CD14-positive monocyte (primary cell): ENCODE measurements at regions not wholly inside any gene's neighbourhood (a gene's known extent, or its start where the extent isn't known, plus 50 kb on each side); places are given as distances from the start of the nearest gene placed in this dataset.

Experiments used
- DNase-seq, 3 donors: peaks; one replicate each; pipeline ENCODE4 v3.0.0-alpha.2; 2011 to 2022
- H2AFZ ChIP-seq: 2 replicates; pipeline ENCODE4 v1.6.0; 2012; ENCODE audit warnings: mild to moderate bottlenecking, low read depth, low read length, inconsistent platforms; ENCODE audit not compliant: insufficient read depth, poor library complexity, severe bottlenecking
- H3K27ac ChIP-seq, 2 donors: 1 replicate in 1 of 2; 2 replicates in 1 of 2; pipeline ENCODE4 v1.5.1; 2012 to 2013; ENCODE audit warnings: low read length in 2 of 2, control low read depth in 1 of 2, inconsistent platforms in 1 of 2, low read depth in 1 of 2, mild to moderate bottlenecking in 1 of 2
- H3K27me3 ChIP-seq, 2 donors: one replicate each; pipeline versions ENCODE4 v1.6.0 to v1.6.1; 2011 to 2013; ENCODE audit warnings: low read length in 2 of 2; ENCODE audit not compliant: control insufficient read depth in 2 of 2, insufficient read depth in 2 of 2
- H3K36me3 ChIP-seq, 2 donors: replicated peaks in 1 of 2; 1 replicate in 1 of 2; 2 replicates in 1 of 2; pipeline versions ENCODE4 v1.5.1 to v1.6.1; 2012 to 2013; ENCODE audit warnings: low read length in 2 of 2, control low read depth in 1 of 2, inconsistent platforms in 1 of 2, mild to moderate bottlenecking in 1 of 2; ENCODE audit not compliant: insufficient read depth in 2 of 2, control insufficient read depth in 1 of 2
- H3K4me1 ChIP-seq, 2 donors: 1 replicate in 1 of 2; 2 replicates in 1 of 2; pipeline versions ENCODE4 v1.5.1 to v1.6.1; 2012 to 2013; ENCODE audit warnings: low read length in 2 of 2, control low read depth in 1 of 2, inconsistent platforms in 1 of 2, mild to moderate bottlenecking in 1 of 2, moderate library complexity in 1 of 2; ENCODE audit not compliant: insufficient read depth in 2 of 2, control insufficient read depth in 1 of 2
- H3K4me2 ChIP-seq: replicated peaks from 2 replicates; pipeline ENCODE3; 2012; ENCODE audit warnings: low read length, moderate library complexity, mild to moderate bottlenecking; ENCODE audit not compliant: poor library complexity, severe bottlenecking; ENCODE audit errors: extremely low read depth
- H3K4me3 ChIP-seq, 3 experiments: fragments of 200-600 bp in 1 of 3; sonication (generic) in 1 of 3; replicated peaks in 1 of 3; 1 replicate in 2 of 3; 2 replicates in 1 of 3; pipeline ENCODE4 v1.5.1; 2011 to 2013; ENCODE audit warnings: low read length in 3 of 3, mild to moderate bottlenecking in 3 of 3, control low read depth in 2 of 3, low read depth in 2 of 3, inconsistent platforms in 1 of 3, moderate library complexity in 1 of 3
- H3K79me2 ChIP-seq: 2 replicates; pipeline ENCODE4 v1.6.0; 2012; ENCODE audit warnings: mild to moderate bottlenecking, control low read depth, inconsistent platforms, low read length, moderate library complexity; ENCODE audit not compliant: insufficient read depth
- H3K9ac ChIP-seq: 2 replicates; pipeline ENCODE4 v1.6.0; 2017; ENCODE audit warnings: low read length, mild to moderate bottlenecking; ENCODE audit not compliant: insufficient read depth, poor library complexity, severe bottlenecking
- H3K9me3 ChIP-seq, 2 donors: replicated peaks in 1 of 2; 1 replicate in 1 of 2; 2 replicates in 1 of 2; pipeline versions ENCODE4 v1.5.1 to v1.6.1; 2012 to 2013; ENCODE audit warnings: low read length in 2 of 2, control low read depth in 1 of 2; ENCODE audit not compliant: control insufficient read depth in 1 of 2, insufficient read depth in 1 of 2
- H4K20me1 ChIP-seq: 2 replicates; pipeline ENCODE4 v1.6.0; 2012; ENCODE audit warnings: mild to moderate bottlenecking, low read length, control low read depth, moderate library complexity; ENCODE audit not compliant: insufficient read depth
- H3K27ac Mint-ChIP-seq, 7 donors: one replicate each; pipeline ENCODE4 v1.8.0; 2020; ENCODE audit warnings: mild to moderate bottlenecking in 7 of 7, mixed read lengths in 7 of 7, moderate library complexity in 6 of 7, inconsistent platforms in 2 of 7
- H3K27me3 Mint-ChIP-seq, 3 donors: one replicate each; pipeline ENCODE4 v1.8.0; 2021 to 2022; ENCODE audit warnings: low read depth in 3 of 3, mild to moderate bottlenecking in 3 of 3, mixed read lengths in 3 of 3, moderate library complexity in 3 of 3, inconsistent platforms in 1 of 3
- H3K36me3 Mint-ChIP-seq, 2 donors: one replicate each; pipeline ENCODE4 v1.8.0; 2020; ENCODE audit warnings: mixed read lengths in 2 of 2, inconsistent platforms in 1 of 2, mild to moderate bottlenecking in 1 of 2
- H3K4me1 Mint-ChIP-seq: one replicate; pipeline ENCODE4 v1.8.0; 2020; ENCODE audit warnings: mild to moderate bottlenecking, mixed read lengths
- H3K4me3 Mint-ChIP-seq, 2 donors: one replicate each; pipeline ENCODE4 v1.8.0; 2020; ENCODE audit warnings: mild to moderate bottlenecking in 2 of 2, mixed read lengths in 2 of 2, moderate library complexity in 1 of 2
- H3K9me3 Mint-ChIP-seq, 7 donors: one replicate each; pipeline ENCODE4 v1.8.0; 2020 to 2022; ENCODE audit warnings: mixed read lengths in 7 of 7, mild to moderate bottlenecking in 6 of 7, moderate library complexity in 6 of 7, inconsistent platforms in 2 of 7
- CTCF ChIP-seq: fragments of 200-600 bp; IDR thresholded peaks from one replicate; pipeline ENCODE4 v1.8.0; 2022; ENCODE audit warnings: antibody characterized with exemption, mild to moderate bottlenecking
- WGBS: methylation state at CpG from one replicate; pipeline ENCODE4 v1.1.5; 2013; ENCODE audit warnings: missing lambda C conversion rate; ENCODE audit not compliant: insufficient coverage; 5-methylcytosine and 5-hydroxymethylcytosine counted together
- intact Hi-C, 2 donors: fragments of 100-400 bp; cut with micrococcal nuclease; formaldehyde crosslinking; loops; one replicate each; pipeline versions ENCODE4 v1.15.0 to v1.15.1; 2023

GRCh38 chr13:44833626-44834025 is 155.6 kb downstream of the NUFIP1 start:
- no peaks in the 10 kb centered on the region for H3K79me2 ChIP-seq
- no peak overlapping the region for H3K4me3 ChIP-seq
- no peak for DNase-seq
- no peak overlapping the region for H2AFZ ChIP-seq
- H3K4me1 ChIP-seq: no peaks in the 10 kb centered on the region
- H3K27ac ChIP-seq: no peak overlapping the region
- intact Hi-C loops: no loop called here
- no peak overlapping the region for H3K4me2 ChIP-seq
- no peaks in the 10 kb centered on the region for H3K36me3 ChIP-seq
- H4K20me1 ChIP-seq: no peaks in the 10 kb centered on the region
- no peak overlapping the region for H3K9ac ChIP-seq
- no peaks in the 10 kb centered on the region for H3K36me3 Mint-ChIP-seq
- no peaks in the 10 kb centered on the region for H3K27me3 ChIP-seq
- no peaks in the 10 kb centered on the region for H3K4me1 Mint-ChIP-seq
- WGBS: 100% methylated on average over 2 of the region's 7 CpGs
- H3K9me3 Mint-ChIP-seq: peaks cover 0 to 3% (median 0%) of the 10 kb centered on the region in 7 donors
- no peak overlapping the region for H3K27ac Mint-ChIP-seq
- H3K9me3 ChIP-seq: no peaks in the 10 kb centered on the region
- H3K27me3 Mint-ChIP-seq: peaks cover 0 to 3% (median 0%) of the 10 kb centered on the region in 3 donors
- no peak overlapping the region for H3K4me3 Mint-ChIP-seq
- no peak for TF ChIP-seq CTCF

- H3K27me3 Mint-ChIP-seq: peaks cover 0 to 3% (median 0%) of the 10 kb centered on the region in 3 donors
- Histone ChIP-seq H3K79me2 (no peaks in the 10 kb centered on the region), H4K20me1 (no peaks in the 10 kb centered on the region), H3K9ac (no peak overlapping the region), H2AFZ (no peak overlapping the region), H3K36me3 (no peaks in the 10 kb centered on the region), H3K4me1 (no peaks in the 10 kb centered on the region), H3K9me3 (no peaks in the 10 kb centered on the region), H3K27me3 (no peaks in the 10 kb centered on the region), H3K4me3 (no peak overlapping the region), H3K27ac (no peak overlapping the region), H3K4me2 (no peak overlapping the region)
- no peaks in the 10 kb centered on the region for H3K36me3 Mint-ChIP-seq
- no peak overlapping the region for H3K27ac Mint-ChIP-seq
- no peak for DNase-seq
- no peak overlapping the region for H3K4me3 Mint-ChIP-seq
- intact Hi-C loops: no loop called here
- no peaks in the 10 kb centered on the region for H3K4me1 Mint-ChIP-seq
- peaks cover 0 to 3% (median 0%) of the 10 kb centered on the region in 7 donors for H3K9me3 Mint-ChIP-seq
- no CpG with 5 or more reads among the region's 4 CpGs for whole genome bisulfite sequencing
- TF ChIP-seq CTCF: no peak
Observed at GRCh38 chr13:44833139-44833538, 156.1 kb downstream of the NUFIP1 start.
